ENCODE measurements at regions not wholly inside any gene's neighbourhood (a gene's known extent, or its start where the extent isn't known, plus 50 kb on each side); places are given as distances from the start of the nearest gene placed in this dataset.

- TF ChIP-seq ETV6 (conservative IDR thresholded peaks at IDR 0.05 in 1 of 2, IDR thresholded peaks at IDR 0.05 in 1 of 2; ENCODE audit: borderline replicate concordance in 1 of 2, low read depth in 1 of 2) = no peak
- TF ChIP-seq JUNB (IDR thresholded peaks at IDR 0.05) = no peak
- TF ChIP-seq REST (IDR thresholded peaks at IDR 0.05; ENCODE audit: low read depth, low read length) = no peak
- TF ChIP-seq ELK1 (IDR thresholded peaks at IDR 0.05; ENCODE audit: low read depth, low read length) = no peak
- TF ChIP-seq ZBED1 (IDR thresholded peaks at IDR 0.05; ENCODE audit: borderline replicate concordance) = no peak
- no peak for TF ChIP-seq CEBPZ (IDR thresholded peaks at IDR 0.05; ENCODE audit: low read depth, low read length)
- no peak for TF ChIP-seq SUZ12 (IDR thresholded peaks at IDR 0.05; ENCODE audit: unreplicated experiment)
- TF ChIP-seq BRCA1 (IDR thresholded peaks at IDR 0.05; ENCODE audit: low read depth, low read length) = no peak
- no peak for TF ChIP-seq POLR2AphosphoS2 (IDR thresholded peaks at IDR 0.05; ENCODE audit: low read depth, low read length)
- no peak for TF ChIP-seq POLR2A (IDR thresholded peaks at IDR 0.05; ENCODE audit: low read depth, low read length)
- TF ChIP-seq CTCF (IDR thresholded peaks at IDR 0.05 in 2 of 3, conservative IDR thresholded peaks at IDR 0.05 in 1 of 3; ENCODE audit: control insufficient read depth in 2 of 3, extremely low read depth in 1 of 3, insufficient read depth in 1 of 3, low read depth in 3 of 3, low read length in 3 of 3) = no peak
- TF ChIP-seq FOXK2 (IDR thresholded peaks at IDR 0.05) = no peak
- TF ChIP-seq JUND (IDR thresholded peaks at IDR 0.05; ENCODE audit: low read depth, low read length) = no peak
Observed at GRCh38 chrX:109841257-109841656, 108.2 kb upstream of the ACSL4 start.
